Activated T-helper 1 cell treated with anti-CD3 and anti-CD28 coated beads, Interleukin-2, amount 50 U/mL, for 16 hours (primary cell): ENCODE measurements at regions not wholly inside any gene's neighbourhood (a gene's known extent, or its start where the extent isn't known, plus 50 kb on each side); places are given as distances from the start of the nearest gene placed in this dataset.
A peak's percentile ranks its signal among the peaks of the same experiment; 100 is the strongest.

ENCODE experiments used
- DNase-seq, 2 donors: peaks; one replicate each; pipeline ENCODE4 v3.0.0-alpha.2; 2020; ENCODE audit warnings: low read depth in 1 of 2, low spot score in 1 of 2

- DNase-seq = no peak
Observed at GRCh38 chr15:79186616-79187015, 95.9 kb upstream of the ANKRD34C start.

- DNase-seq = no peak
Observed at GRCh38 chr15:79185199-79185598, 94.6 kb upstream of the RASGRF1 start.

DNA sequence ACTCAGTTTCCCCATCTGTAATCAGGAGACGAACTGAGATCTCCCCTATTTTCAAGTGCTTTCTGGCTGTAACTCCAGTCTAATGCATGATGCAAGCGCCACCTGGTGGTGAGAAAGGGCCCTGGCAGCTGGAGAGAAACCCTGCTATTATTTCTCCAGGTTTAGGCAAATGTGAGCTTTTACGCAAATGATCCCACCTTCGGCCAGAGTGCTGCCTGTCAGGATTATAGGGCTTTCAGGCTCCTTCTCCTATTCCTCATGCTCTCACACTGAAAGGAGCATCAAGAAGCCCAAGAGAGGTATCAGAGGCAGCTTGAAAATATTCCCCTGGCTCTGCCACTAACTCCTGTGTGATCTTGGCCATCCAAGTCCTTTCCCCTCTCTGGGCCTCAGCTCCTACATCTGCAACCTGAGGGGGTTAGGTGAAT, 93.9 kb upstream of the RASGRF1 start:
- peak; percentile 27 to 44 for DNase-seq

DNA sequence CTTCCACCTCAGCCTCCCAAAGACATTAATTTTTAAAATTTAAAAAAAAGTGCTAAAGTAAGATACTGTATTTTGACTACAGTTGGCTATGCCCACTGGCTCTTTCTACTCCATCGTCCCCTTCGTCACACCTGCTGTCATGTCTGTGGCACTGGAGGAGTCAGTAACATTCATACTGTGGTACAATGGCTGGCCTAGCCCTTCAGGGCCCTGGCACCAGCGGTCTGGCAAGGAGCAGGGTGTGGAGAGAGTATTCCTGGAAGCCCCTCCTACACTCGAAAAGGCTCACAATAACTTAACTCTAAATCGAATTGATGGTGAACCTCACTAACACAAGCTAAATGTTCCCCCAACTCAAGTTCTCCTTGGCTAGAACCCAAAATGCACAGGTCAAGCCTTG, 89.7 kb upstream of the RASGRF1 start:
- DNase-seq = no peak

GRCh38 chr15:79179597-79179996, 89.0 kb upstream of the RASGRF1 start:
- no peak for DNase-seq

- DNase-seq = no peak
Observed at GRCh38 chr15:79179108-79179561, 88.6 kb upstream of the RASGRF1 start.

GRCh38 chr15:79178594-79178993, 88.0 kb upstream of the RASGRF1 start:
- DNase-seq = no peak

- no peak for DNase-seq
Observed at GRCh38 chr15:79176151-79176550, 85.6 kb upstream of the RASGRF1 start.

DNA sequence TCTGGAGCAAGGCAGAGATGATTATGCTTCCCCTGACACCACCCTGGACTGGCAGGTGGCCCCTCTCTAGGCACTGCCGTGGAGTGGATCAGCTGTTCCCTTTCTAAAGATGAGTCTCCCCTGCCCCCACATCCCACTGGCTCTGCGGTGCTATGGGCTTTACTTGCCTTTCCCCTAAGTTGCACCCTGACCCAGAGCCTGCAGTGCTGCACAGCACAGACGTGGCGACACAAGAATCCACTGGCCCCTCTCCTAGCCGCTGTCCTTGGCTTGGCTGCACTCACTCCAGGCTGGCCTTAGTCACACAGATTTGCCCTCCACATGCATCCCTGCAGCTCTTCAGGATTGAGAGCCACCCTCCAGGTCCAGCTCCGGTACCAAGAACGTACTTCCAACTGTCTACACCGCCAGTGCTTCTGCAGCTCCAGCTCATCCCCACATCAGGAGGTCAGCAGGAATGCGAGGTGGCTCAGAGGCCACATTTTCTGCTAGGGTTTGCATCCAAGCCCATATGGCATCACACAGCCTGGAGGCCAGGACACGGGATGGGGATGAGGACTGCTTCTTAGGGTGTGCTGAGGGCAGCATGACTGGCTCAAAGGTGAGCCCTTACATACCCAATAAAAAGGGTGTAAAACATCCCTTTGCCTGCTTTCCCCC, 82.4 kb upstream of the RASGRF1 start:
- DNase-seq = no peak

GRCh38 chr15:79172032-79172481, 81.5 kb upstream of the RASGRF1 start:
- DNase-seq = no peak

DNA sequence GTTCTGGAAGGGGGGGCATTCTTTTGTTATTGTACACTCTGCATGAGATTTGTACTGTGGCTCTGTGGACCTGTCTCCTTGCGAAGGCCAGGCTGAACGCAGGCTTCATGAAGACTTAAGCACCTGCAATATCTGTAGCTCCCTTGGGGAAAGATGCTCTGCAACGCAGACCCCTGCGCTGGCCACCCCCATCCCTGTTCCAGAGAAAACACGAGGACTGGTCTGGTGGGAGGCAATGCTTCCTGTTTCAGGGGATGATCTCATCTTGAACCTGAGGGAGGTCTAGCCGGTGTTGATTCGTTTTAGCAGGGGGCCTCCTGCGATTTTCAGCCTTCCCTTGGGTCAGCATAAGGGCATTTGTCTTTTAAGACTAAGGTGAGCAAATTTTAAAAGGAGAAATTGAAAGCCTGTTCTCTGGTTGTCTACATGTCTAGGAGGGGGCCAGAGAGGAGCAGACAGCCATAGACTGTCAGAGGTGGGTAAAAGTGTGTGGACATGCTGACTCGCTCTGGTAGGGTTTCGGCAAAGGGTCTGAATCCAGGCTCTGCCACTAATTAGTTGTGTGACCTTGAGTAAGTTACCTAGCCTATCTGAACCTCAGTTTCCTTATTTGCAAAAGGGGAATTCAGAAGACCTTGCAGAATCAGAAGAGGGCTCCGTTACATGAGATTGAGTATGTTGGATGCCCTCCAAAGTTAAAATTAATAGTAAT, 80.9 kb upstream of the RASGRF1 start:
- DNase-seq = no peak

DNA sequence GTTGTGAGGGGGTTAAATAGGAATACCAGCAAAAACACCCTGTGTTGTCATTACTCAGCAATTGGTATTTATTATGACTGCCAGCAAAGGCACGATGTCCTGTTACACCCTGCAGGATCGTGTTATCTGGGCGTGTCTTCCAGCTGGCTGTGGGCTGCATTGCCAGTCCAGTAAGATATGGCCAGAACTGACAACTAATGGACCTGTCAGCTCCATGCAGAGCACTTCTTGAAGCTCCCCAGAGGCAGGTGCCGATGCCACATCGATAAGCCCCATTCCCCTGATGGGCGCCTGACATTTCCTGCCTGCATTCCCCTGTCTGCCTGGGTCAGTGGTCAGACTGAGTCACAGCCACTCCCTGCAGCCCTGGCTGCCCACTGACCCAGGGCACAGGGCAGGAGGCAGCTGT, 79.7 kb upstream of the RASGRF1 start:
- DNase-seq = no peak

GRCh38 chr15:79169526-79170133, 79.0 kb upstream of the RASGRF1 start:
- no peak for DNase-seq

DNA sequence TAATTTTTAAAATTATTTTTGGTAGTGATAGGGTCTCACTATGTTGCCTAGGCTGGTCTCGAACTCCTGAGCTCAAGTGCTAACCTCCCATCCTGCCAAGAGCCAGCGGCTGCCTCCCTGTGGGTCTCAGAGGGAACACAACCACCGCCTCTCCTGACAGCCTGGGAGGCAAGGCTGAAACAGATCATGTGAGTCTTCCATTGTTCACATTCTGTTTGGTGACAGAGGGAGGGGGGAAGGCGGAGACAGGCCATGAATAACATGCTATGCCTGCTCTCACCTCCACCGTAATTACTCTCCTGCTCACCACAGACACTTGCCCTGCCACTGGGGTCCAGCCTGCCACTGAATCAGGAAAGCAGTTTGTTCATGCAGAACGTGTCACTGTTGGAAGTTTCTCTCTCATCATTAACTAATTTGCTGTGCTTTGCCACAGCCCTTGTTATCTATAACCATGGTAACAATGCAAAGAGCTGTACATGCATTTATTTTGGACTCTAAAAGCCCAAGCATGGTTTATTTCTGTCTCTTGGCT, 78.4 kb upstream of the RASGRF1 start:
- no peak for DNase-seq

GRCh38 chr15:79167776-79168175, 77.2 kb upstream of the RASGRF1 start:
- DNase-seq = no peak

GRCh38 chr15:79166311-79166955, 75.9 kb upstream of the RASGRF1 start:
- no peak for DNase-seq

- DNase-seq = no peak
Observed at GRCh38 chr15:79164465-79164864, 73.9 kb upstream of the RASGRF1 start.

- DNase-seq = no peak
Observed at GRCh38 chr15:79164043-79164442, 73.5 kb upstream of the RASGRF1 start.

DNA sequence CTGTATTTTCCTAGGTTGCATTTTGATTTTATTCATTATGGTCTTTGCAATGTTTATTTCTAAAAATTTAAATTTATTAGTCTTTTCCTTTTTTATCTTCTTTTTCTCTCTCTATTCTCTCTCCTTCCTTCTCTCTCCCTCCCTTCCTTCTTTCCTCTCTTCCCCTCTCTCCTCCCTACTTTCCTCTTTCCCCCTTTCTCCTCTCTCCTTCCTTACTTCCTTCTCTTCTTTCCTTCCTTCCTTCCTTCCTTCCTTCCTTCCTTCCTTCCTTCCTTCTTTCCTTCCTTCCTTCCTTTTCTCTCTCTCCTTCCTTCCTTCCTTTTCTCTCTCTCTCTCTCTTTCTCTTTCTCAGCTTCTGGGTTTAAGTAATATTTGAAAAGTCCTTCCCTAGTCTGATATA, 72.8 kb upstream of the RASGRF1 start:
- DNase-seq = no peak

- DNase-seq = no peak
Observed at GRCh38 chr15:79161837-79162508, 71.4 kb upstream of the RASGRF1 start.

GRCh38 chr15:79160211-79160610, 69.6 kb upstream of the RASGRF1 start:
- DNase-seq = no peak
